HG02623 (cell line): ENCODE measurements at regions not wholly inside any gene's neighbourhood (a gene's known extent, or its start where the extent isn't known, plus 50 kb on each side); places are given as distances from the start of the nearest gene placed in this dataset.
"Not testable (repeated sequence)": the region's sequence is repeated elsewhere in the genome, so short reads cannot be mapped to it uniquely, and the experiment has no call there.

Source experiments
- ATAC-seq: cut with Tn5 transposase; IDR thresholded peaks from one replicate; pipeline ENCODE4 v1.9.1; 2021; ENCODE audit warnings: moderate library complexity; ENCODE audit not compliant: unreplicated experiment

- no peak for ATAC-seq
Observed at GRCh38 chr10:25797888-25798429, 136.1 kb upstream of the MYO3A start.

GRCh38 chr10:25804505-25804904 is 129.5 kb upstream of the MYO3A start:
- ATAC-seq: no peak

GRCh38 chr10:25805986-25806385 is 128.0 kb upstream of the MYO3A start:
- ATAC-seq: no peak

- no peak for ATAC-seq
Observed at GRCh38 chr10:25808372-25808771, 125.7 kb upstream of the MYO3A start.

GRCh38 chr10:25811052-25811685 is 122.9 kb upstream of the MYO3A start:
- ATAC-seq: no peak

GRCh38 chr10:25813511-25813910 is 120.5 kb upstream of the MYO3A start:
- ATAC-seq: no peak

GRCh38 chr10:25815236-25815635 is 118.8 kb upstream of the MYO3A start:
- ATAC-seq: no peak

GRCh38 chr10:25815999-25816768 is 117.8 kb upstream of the MYO3A start:
- ATAC-seq: no peak

- ATAC-seq: no peak
Observed at GRCh38 chr10:25817200-25817599, 116.8 kb upstream of the MYO3A start.

- no peak for ATAC-seq
Observed at GRCh38 chr10:25818751-25819150, 115.3 kb upstream of the MYO3A start.

- ATAC-seq: no peak
Observed at GRCh38 chr10:25820472-25820871, 113.6 kb upstream of the MYO3A start.

- no peak for ATAC-seq
Observed at GRCh38 chr10:25820874-25821273, 113.2 kb upstream of the MYO3A start.

- ATAC-seq: no peak
Observed at GRCh38 chr10:25824050-25824449, 110.0 kb upstream of the MYO3A start.

GRCh38 chr10:25828475-25828874 is 105.6 kb upstream of the MYO3A start:
- no peak for ATAC-seq

- no peak for ATAC-seq
Observed at GRCh38 chr10:25831080-25831479, 102.9 kb upstream of the MYO3A start.

- ATAC-seq: no peak
Observed at GRCh38 chr10:25839683-25840082, 94.3 kb upstream of the MYO3A start.

- not testable (repeated sequence) for ATAC-seq
Observed at GRCh38 chr10:25840875-25841274, 93.2 kb upstream of the MYO3A start.

- no peak for ATAC-seq
Observed at GRCh38 chr10:25842146-25842545, 91.9 kb upstream of the MYO3A start.

- no peak for ATAC-seq
Observed at GRCh38 chr10:25843551-25844170, 90.4 kb upstream of the MYO3A start.

- not testable (repeated sequence) for ATAC-seq
Observed at GRCh38 chr10:25844716-25845115, 89.3 kb upstream of the MYO3A start.

GRCh38 chr10:25849268-25849667 is 84.8 kb upstream of the MYO3A start:
- no peak for ATAC-seq

- no peak for ATAC-seq
Observed at GRCh38 chr10:25849988-25850387, 84.0 kb upstream of the MYO3A start.
